B cell (primary cell): ENCODE measurements at regions not wholly inside any gene's neighbourhood (a gene's known extent, or its start where the extent isn't known, plus 50 kb on each side); places are given as distances from the start of the nearest gene placed in this dataset.

Source experiments
- ATAC-seq: fragments of 200-7000 bp; cut with Tn5 transposase; one replicate; pipeline ENCODE4 v1.10.0; 2021; ENCODE audit warnings: low read depth, mild to moderate bottlenecking, moderate number of reproducible peaks, moderate library complexity
- CTCF ChIA-PET: fragments of 350-600 bp; sonication (Branson Sonifier 250); formaldehyde crosslinking; loops from one replicate; lab custom pipeline; 2021; ENCODE audit warnings: antibody characterized with exemption, inconsistent platforms; lab: Charles Lee
- POLR2A ChIA-PET: fragments of 350-600 bp; sonication (Branson Sonifier 250); formaldehyde crosslinking; loops from one replicate; lab custom pipeline; 2021; ENCODE audit warnings: antibody characterized with exemption; lab: Charles Lee
- DNase-seq: peaks from one replicate; pipeline ENCODE4 v3.0.0; 2013
- H2AFZ ChIP-seq: 2 replicates; pipeline ENCODE4 v1.6.1; 2012; ENCODE audit warnings: mild to moderate bottlenecking, low read depth, low read length; ENCODE audit not compliant: insufficient read depth, poor library complexity, severe bottlenecking
- H3K27ac ChIP-seq, 2 donors: 1 replicate in 1 of 2; 2 replicates in 1 of 2; pipeline ENCODE4 v1.5.1; 2012 to 2013; ENCODE audit warnings: low read length in 2 of 2, mild to moderate bottlenecking in 2 of 2, moderate library complexity in 1 of 2
- H3K27me3 ChIP-seq, 4 experiments: fragments of 200-600 bp in 1 of 4; sonication (generic) in 1 of 4; replicated peaks in 1 of 4; 1 replicate in 2 of 4; 2 replicates in 2 of 4; pipeline versions ENCODE4 v1.6.1 to v1.7.0; 2013 to 2016; ENCODE audit warnings: low read length in 3 of 4, mild to moderate bottlenecking in 2 of 4, mixed read lengths in 1 of 4, moderate library complexity in 1 of 4; ENCODE audit not compliant: insufficient read depth in 4 of 4, control insufficient read depth in 3 of 4; ENCODE audit errors: control extremely low read depth in 1 of 4
- H3K36me3 ChIP-seq, 2 experiments: replicated peaks in 1 of 2; 1 replicate in 1 of 2; 2 replicates in 1 of 2; pipeline versions ENCODE4 v1.6.1 to v1.7.1; 2013; ENCODE audit warnings: low read length in 1 of 2; ENCODE audit not compliant: insufficient read depth in 2 of 2, control insufficient read depth in 1 of 2; ENCODE audit errors: control extremely low read depth in 1 of 2, extremely low read depth in 1 of 2
- H3K4me1 ChIP-seq, 2 donors: fragments of 200-600 bp in 1 of 2; sonication (generic) in 1 of 2; 1 replicate in 1 of 2; 2 replicates in 1 of 2; pipeline versions ENCODE4 v1.5.1 to v1.6.1; 2013 to 2017; ENCODE audit warnings: low read length in 2 of 2; ENCODE audit not compliant: control insufficient read depth in 2 of 2, insufficient read depth in 2 of 2
- H3K4me2 ChIP-seq: replicated peaks from 2 replicates; pipeline ENCODE3; 2012; ENCODE audit warnings: mild to moderate bottlenecking, low read depth, low read length; ENCODE audit not compliant: poor library complexity, severe bottlenecking
- H3K4me3 ChIP-seq, 5 experiments: fragments of 200-600 bp in 1 of 5; sonication (generic) in 1 of 5; 1 replicate in 3 of 5; 2 replicates in 2 of 5; pipeline versions ENCODE4 v1.5.1 to v1.7.0; 2011 to 2016; ENCODE audit warnings: low read length in 4 of 5, mild to moderate bottlenecking in 4 of 5, low read depth in 2 of 5, control low read depth in 1 of 5, moderate library complexity in 1 of 5; ENCODE audit not compliant: insufficient read depth in 1 of 5; ENCODE audit errors: control extremely low read depth in 1 of 5, extremely low read depth in 1 of 5
- H3K79me2 ChIP-seq: fragments of 200-600 bp; sonication (generic); one replicate; pipeline ENCODE4 v1.6.0; 2016; ENCODE audit warnings: low read length; ENCODE audit not compliant: control insufficient read depth, insufficient read depth
- H3K9ac ChIP-seq: fragments of 200-600 bp; sonication (generic); 2 replicates; pipeline ENCODE4 v1.6.1; 2017; ENCODE audit warnings: mild to moderate bottlenecking, low read length, moderate library complexity
- H3K9me3 ChIP-seq, 3 donors: one replicate each; pipeline versions ENCODE4 v1.6.1 to v1.7.1; 2013; ENCODE audit warnings: low read length in 2 of 3; ENCODE audit not compliant: control insufficient read depth in 2 of 3, insufficient read depth in 1 of 3; ENCODE audit errors: control extremely low read depth in 1 of 3
- H4K20me1 ChIP-seq: 2 replicates; pipeline ENCODE4 v1.6.0; 2012; ENCODE audit warnings: mild to moderate bottlenecking, low read length; ENCODE audit not compliant: insufficient read depth, control insufficient read depth, poor library complexity, severe bottlenecking
- H3K27ac Mint-ChIP-seq: one replicate; pipeline ENCODE4 v1.8.0; 2021; ENCODE audit warnings: mixed read lengths
- H3K27me3 Mint-ChIP-seq: one replicate; pipeline ENCODE4 v1.8.0; 2021; ENCODE audit warnings: mixed read lengths
- H3K4me1 Mint-ChIP-seq: one replicate; pipeline ENCODE4 v1.8.0; 2021; ENCODE audit warnings: mixed read lengths
- H3K4me3 Mint-ChIP-seq: one replicate; pipeline ENCODE4 v1.8.0; 2021; ENCODE audit warnings: mixed read lengths
- H3K9me3 Mint-ChIP-seq: one replicate; pipeline ENCODE4 v1.8.0; 2022; ENCODE audit warnings: mixed read lengths; ENCODE audit not compliant: insufficient read depth
- EZH2 ChIP-seq: IDR thresholded peaks from 2 replicates; pipeline ENCODE4 v1.6.1; 2012; ENCODE audit warnings: borderline replicate concordance, low read depth, mild to moderate bottlenecking, moderate library complexity, low read length; ENCODE audit not compliant: insufficient read depth, poor library complexity, severe bottlenecking
- WGBS: methylation state at CpG from one replicate; pipeline ENCODE4 v1.1.5; 2013; ENCODE audit warnings: missing lambda C conversion rate; ENCODE audit not compliant: insufficient coverage; 5-methylcytosine and 5-hydroxymethylcytosine counted together
- intact Hi-C: fragments of 100-400 bp; cut with micrococcal nuclease; formaldehyde crosslinking; loops from one replicate; pipeline ENCODE4 v1.10.0; 2022
- TF ChIP-seq, protein P1 (sequence below): fragments of 200-600 bp; IDR thresholded peaks from one replicate; pipeline ENCODE4 v1.8.0; 2022; ENCODE audit warnings: antibody characterized with exemption, mild to moderate bottlenecking

DNA sequence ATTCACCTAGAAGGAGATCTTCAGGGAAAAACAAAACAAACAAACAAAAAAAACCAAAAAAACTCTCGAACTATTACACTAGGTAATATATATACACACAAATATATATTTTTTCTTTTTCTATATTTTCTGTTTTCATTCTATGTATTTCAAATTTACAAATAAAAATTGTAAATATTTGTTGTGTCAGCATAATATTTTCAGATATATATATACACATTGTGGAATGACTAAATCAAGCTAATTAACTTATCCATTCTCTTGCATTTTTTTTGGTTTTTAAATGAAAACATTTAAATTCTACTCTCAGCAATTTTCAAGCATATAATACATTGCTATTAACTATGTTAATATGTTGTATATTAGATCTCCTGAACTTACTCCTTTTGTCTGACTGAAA, 762.0 kb upstream of the PCDH10 start:
- H3K27ac Mint-ChIP-seq: no peak overlapping the region
- H3K9me3 Mint-ChIP-seq: no peaks in the 10 kb centered on the region
- no peak overlapping the region for H2AFZ ChIP-seq

DNA sequence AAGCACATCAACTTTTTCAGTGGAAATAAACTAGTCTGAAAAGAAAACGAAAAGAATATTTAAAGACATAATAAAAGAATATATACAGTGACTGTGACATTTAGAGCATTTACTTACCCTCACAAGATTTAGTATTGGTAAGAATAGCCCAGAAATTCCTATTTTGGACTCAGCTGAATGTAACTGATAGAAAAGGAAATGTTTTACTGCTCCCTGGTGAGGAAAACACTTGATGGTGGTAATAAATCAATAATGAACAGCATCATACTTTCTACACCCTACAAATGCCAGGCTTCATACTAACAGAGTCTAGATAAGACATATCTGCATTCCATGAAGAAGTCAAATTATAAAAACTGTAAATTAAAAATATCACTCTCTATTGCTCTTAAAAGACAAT, 753.5 kb upstream of the PCDH10 start:
- POLR2A ChIA-PET: no interaction called here
- Histone ChIP-seq H3K4me2 (no peak overlapping the region), H3K4me3 (no peak overlapping the region), H3K9ac (no peak overlapping the region), H3K4me1 (no peaks in the 10 kb centered on the region), H3K27ac (no peak overlapping the region), H2AFZ (no peak overlapping the region), H4K20me1 (no peaks in the 10 kb centered on the region), H3K9me3 (peaks cover 0 to 5% (median 2%) of the 10 kb centered on the region in 3 donors), H3K27me3 (no peaks in the 10 kb centered on the region), H3K36me3 (no peaks in the 10 kb centered on the region), H3K79me2 (no peaks in the 10 kb centered on the region)
- TF ChIP-seq, protein P1, sequence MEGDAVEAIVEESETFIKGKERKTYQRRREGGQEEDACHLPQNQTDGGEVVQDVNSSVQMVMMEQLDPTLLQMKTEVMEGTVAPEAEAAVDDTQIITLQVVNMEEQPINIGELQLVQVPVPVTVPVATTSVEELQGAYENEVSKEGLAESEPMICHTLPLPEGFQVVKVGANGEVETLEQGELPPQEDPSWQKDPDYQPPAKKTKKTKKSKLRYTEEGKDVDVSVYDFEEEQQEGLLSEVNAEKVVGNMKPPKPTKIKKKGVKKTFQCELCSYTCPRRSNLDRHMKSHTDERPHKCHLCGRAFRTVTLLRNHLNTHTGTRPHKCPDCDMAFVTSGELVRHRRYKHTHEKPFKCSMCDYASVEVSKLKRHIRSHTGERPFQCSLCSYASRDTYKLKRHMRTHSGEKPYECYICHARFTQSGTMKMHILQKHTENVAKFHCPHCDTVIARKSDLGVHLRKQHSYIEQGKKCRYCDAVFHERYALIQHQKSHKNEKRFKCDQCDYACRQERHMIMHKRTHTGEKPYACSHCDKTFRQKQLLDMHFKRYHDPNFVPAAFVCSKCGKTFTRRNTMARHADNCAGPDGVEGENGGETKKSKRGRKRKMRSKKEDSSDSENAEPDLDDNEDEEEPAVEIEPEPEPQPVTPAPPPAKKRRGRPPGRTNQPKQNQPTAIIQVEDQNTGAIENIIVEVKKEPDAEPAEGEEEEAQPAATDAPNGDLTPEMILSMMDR: no peak
- TF ChIP-seq EZH2: no peak
- Mint-ChIP-seq H3K27me3 (no peaks in the 10 kb centered on the region), H3K4me1 (no peaks in the 10 kb centered on the region), H3K9me3 (peaks cover 4% of the 10 kb centered on the region), H3K4me3 (no peak overlapping the region), H3K27ac (no peak overlapping the region)
- CTCF ChIA-PET: no interaction called here
- intact Hi-C loops: no loop called here
- no CpG with 5 or more reads among the region's 1 CpG for WGBS
- DNase-seq: no peak
- ATAC-seq: no peak

More for the DNA sequence above, 762.0 kb upstream of the PCDH10 start:
- no peaks in the 10 kb centered on the region for H3K79me2 ChIP-seq
- no peak overlapping the region for H3K4me2 ChIP-seq
- no CpG with 5 or more reads among the region's 1 CpG for WGBS
- no peak for ATAC-seq
- no peak overlapping the region for H3K27ac ChIP-seq
- H3K36me3 ChIP-seq: no peaks in the 10 kb centered on the region
- H3K4me1 ChIP-seq: no peaks in the 10 kb centered on the region
- no peak overlapping the region for H3K9ac ChIP-seq
- ChIA-PET CTCF (no interaction called here), POLR2A (no interaction called here)
- TF ChIP-seq, protein P1: no peak
- no peak for TF ChIP-seq EZH2
- no peak for DNase-seq
- H3K9me3 ChIP-seq: peaks cover 0 to 5% (median 0%) of the 10 kb centered on the region in 3 donors
- H4K20me1 ChIP-seq: no peaks in the 10 kb centered on the region
- Mint-ChIP-seq H3K4me1 (no peaks in the 10 kb centered on the region), H3K4me3 (no peak overlapping the region), H3K27me3 (no peaks in the 10 kb centered on the region)
- intact Hi-C loops: no loop called here
- no peak overlapping the region for H3K4me3 ChIP-seq
- H3K27me3 ChIP-seq: no peaks in the 10 kb centered on the region
